HG03354 (cell line): ENCODE measurements at regions not wholly inside any gene's neighbourhood (a gene's known extent, or its start where the extent isn't known, plus 50 kb on each side); places are given as distances from the start of the nearest gene placed in this dataset.

Source experiments
- ATAC-seq: cut with Tn5 transposase; IDR thresholded peaks from one replicate; pipeline ENCODE4 v1.9.1; 2021; ENCODE audit warnings: mild to moderate bottlenecking; ENCODE audit not compliant: unreplicated experiment, poor library complexity, severe bottlenecking

DNA sequence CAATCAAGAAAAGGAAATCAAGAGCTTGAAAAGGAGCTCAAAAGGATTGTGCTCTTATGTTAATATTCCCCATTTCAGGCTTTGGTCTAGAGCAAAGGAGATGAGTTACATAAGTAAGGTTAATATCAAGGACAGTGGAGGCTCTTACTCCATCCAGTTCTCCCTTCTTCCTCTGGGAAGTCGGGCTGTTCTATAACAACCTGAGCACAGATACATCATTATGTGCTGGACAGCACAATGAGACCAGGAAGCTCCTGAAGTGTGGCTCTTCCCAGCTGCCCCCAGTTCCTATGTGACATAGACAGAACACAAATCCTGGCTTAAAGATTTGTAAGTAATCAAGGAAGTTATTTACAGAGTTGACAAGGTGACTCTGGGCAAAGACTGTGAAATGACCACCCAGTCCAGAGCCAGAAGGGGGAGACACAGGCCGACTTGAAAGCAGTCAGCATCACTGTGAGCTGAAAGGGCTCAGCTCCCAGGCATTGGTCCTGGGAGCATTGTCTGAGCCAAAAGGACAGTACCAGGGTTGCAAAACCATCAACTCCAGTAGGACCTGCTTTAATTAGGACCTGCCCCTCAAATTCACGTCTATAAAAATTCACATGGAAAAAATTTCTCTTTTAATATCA lies 917.6 kb upstream of the ACVR2A start:
- no peak for ATAC-seq

DNA sequence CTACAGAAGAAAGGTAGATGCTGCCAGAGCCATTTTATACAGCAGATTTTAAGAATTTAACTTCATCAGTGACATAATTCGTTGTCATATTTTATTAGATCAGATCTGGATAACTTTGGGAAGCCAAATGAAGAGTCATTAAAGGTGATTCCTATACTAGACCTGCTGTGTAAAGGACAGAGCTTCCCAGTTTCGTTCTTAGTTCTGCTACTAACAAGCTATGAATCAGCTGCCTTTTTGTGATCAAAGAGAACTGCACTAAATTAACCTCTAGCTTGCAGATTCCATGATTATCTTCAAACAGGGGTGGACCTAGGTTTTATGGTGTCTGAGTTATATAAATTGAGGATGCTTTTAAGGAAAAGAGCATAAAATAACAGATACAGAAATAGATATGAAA lies 926.5 kb upstream of the ACVR2A start:
- no peak for ATAC-seq

DNA sequence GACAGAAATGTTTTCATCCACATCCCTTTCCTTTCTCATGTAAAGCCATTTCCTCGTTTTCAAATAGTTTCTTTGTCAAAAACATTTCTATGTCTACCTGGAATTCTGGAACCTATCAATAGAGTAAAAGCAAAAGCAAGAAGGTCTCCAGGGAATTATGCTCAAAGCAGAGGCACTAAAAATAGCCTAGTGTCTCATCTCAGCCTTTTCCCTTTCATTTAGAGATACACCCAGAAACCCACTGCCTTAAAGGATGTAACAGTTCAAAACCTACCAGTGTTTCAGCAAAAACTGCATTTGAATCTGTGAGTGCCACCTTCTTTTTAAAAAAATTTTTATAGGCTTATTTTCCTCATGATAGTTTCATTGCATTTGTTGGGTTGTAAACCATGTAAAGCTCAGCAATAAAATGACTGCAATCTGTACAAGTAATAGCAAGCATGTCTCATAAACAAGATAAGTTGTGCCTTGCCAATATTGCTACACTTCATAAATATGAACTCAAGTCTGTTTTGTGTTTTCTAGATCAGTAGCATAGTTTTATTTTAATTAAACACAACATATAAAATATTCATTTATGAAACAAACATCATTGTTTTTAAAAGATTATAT lies 927.3 kb upstream of the ACVR2A start:
- no peak for ATAC-seq

DNA sequence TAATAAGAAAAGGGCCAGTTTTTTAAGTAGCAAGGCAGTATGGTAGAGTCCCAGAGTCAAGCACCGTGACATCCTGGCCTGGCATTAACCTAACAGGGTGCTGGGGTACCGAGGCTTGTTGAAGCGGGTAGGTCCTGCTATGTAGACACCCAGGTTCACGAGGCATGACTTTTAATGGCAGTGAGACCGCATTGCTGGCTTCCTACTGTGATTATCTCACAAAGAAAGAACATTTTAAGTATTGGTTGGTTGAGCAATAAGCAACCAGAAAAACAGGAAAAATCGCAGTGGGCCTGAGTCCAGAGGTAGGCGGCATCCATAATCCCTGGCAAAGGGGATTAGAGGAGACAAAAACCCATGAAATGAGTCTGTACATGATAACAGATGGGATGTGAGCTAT lies 927.9 kb upstream of the ACVR2A start:
- ATAC-seq = no peak

DNA sequence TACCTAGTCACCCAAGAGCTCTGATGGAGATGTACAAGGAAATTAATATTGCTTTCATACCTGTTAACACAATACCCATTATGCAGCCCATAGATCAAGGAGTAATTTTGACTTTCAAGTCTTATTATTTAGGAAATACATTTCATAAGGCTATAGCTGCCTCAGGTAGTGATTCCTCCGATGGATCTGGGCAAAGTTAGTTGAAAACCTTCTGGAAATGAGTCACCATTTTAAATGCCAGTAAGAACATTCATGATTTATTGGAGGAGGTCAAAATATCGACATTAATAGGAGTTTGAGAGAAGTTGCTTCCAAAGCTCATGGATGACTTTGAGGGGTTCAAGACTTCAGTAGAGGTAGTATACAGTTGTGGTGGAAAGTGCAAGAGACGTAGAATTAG lies 931.4 kb upstream of the ACVR2A start:
- ATAC-seq = no peak

DNA sequence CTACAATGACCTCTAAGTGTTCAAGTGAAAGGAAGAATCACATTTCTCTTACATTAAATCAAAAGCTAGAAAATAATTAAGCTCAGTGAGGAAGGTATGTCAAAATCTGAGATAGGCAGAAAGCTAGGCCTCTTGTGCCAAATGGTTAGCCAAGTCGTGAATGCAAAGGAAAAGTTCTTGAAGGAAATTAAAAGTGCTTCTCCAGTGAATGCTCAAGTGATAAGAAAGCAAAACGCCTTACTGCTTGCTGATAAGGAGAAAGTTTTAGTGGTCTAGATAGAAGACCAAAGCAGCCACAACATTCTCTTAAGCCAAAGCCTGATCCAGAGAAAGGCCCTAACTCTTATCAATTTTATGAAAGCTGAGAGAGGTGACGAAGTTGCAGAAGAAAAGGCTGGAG lies 932.3 kb upstream of the ACVR2A start:
- no peak for ATAC-seq

DNA sequence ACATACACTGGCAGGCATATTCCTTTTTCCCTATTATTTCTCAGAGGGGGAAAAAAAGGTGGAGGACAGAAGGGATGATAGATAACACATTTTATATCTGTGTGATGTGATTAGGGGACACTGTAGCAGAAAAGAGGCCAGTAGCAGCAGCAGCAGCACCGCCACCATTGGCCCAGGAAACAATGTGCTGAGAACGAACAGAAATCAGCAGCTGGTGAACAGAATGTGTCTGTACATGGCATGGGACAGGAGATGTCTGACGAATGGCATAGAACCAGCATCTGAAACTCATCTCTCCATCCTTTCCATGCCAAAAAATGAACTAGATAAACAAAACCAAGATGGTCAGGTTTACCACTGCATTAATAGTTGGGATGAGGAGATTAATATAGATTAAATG lies 936.1 kb upstream of the ACVR2A start:
- ATAC-seq = no peak

DNA sequence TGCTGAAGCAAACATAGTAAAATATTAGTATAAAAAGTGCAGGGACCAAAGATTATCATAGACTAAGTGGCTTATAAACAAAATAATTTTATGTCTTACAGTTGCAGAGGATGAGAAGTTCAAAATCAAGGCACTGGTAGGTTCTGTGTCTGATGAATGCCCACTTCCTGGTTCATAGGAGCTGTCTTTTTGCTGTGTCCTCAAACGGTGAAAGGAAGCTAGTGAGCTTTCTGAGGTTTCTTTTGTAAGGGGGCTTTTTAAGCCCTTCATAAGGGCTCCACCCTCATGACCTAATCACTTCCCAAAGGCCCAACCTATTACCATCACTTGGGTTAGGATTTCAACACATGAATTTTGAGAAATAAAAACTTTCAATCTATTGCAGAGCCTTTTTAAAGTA lies 946.7 kb upstream of the ACVR2A start:
- ATAC-seq = no peak

DNA sequence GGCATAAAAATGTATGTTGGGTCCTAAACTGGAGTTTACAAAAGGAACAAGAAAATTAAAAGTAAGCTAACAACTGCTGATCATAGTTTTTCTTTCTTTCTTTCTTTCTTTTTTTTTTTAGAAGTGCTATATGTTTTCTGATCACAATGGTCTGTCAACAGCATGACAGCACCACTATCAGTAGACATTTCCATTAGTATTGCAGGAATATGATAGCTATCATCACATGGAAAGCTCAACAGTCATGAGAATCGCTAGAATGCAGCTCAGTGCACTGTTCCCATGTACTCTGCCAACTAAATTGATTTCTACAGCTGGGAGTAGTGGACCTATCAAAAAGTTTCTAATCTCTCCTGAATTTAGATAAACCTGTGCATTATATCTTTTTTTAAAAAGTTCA lies 950.3 kb upstream of the ACVR2A start:
- no peak for ATAC-seq

DNA sequence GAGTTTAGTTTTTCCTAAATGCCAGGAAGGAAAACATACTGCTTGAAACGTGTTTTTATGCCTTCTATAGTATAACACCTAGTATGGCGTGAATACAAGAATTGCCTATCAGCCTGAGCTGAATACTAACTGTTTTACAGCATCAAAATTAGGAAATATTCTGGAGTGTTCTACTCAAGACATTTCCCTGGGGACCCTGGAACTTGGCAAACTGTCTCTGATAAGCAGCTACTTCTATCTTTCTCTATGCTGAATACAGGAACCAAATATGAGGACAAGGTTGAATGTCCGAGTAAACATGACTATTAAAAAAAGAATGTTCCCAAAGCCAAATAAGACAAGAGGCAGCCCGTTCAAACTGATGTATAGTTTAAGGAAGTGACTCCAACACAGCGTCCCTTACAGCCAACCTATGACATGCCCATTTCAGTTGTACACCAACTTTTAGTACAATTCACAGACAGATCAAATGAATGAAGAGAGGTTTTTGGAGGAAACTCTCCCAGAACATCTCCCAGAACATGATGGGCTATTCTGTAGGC lies 951.3 kb upstream of the ACVR2A start:
- no peak for ATAC-seq

DNA sequence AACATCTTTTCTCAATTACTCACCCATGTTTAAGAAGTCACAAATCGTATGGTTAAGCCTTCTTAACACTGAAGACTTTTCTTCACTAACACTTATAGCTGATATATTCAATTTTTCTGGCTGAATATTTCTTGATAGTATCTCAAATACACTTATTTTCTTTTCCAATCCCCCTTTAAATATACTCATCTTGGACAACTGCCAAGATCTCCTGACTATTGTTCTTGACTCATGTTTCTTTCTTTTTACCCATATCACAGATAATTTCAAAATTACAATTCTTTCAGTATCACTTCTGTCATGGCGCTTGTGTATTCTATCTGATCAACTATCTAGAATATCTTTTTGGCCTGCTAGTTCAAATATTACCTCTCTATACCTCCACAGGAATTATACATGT lies 954.3 kb upstream of the ACVR2A start:
- ATAC-seq = no peak

DNA sequence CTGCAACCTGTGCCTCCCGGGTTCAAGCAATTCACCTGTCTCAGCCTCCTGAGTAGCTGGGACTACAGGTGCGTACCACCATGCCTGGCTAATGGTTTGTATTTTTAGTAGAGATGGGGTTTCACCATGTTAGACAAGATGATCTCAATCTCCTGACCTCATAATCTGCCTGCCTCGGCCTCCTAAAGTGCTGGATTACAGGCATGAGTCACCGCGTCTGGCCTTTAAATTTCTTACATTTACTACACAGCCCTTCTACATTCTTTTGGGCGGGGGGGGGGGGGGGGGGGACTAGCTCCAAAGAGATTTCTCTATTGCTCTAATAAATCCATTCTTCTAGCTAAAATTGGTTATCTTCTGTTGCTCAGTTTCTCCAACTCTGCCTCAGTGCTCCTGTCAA lies 964.9 kb upstream of the ACVR2A start:
- no peak for ATAC-seq

DNA sequence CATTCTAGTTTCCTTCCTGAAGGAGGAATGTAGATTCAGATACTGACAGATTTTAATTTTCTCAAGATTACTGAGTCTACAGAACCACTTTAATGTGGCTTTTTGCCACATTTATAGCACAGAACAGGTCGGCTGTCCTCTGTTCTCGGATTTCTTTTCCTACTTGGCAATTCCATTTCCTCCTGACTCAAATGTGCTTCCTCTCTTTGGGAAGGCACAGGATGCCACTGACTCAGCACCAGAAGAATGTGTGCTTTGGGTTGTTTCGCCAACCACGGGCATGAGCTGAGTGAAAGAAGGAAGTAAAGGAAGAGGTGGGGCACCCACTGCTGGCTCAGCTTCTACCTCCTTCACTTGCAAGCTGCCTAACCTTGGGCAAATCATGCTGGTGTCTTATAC lies 970.6 kb upstream of the ACVR2A start:
- no peak for ATAC-seq

DNA sequence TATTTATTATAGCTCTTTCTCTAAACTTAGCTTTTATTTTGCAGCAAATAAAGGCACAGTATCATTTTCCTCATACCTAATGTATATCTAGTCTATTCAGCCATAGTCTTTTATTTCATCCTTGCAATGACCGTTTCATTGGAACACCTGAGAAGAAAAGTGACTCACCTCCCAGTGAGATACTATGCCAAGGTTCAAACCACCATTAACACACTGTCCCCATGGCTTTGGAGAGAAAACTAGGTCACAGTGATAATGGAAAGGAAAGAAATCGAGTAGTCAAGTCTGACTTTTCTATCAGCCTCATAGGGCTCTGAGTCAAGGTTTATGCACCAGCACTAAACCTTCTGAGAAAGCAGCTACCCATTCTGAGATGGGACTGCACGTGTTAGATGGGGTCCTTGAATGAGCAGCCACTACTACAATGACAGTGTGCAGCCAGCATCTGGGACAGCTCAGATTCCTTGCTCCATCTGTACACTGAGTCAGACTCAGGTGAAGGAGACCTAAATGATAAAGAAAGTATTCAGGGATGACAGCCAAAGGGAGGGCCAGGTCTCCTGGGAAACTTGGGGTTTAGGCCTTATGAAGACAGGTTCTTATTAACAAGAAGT lies 971.1 kb upstream of the ACVR2A start:
- ATAC-seq = no peak

DNA sequence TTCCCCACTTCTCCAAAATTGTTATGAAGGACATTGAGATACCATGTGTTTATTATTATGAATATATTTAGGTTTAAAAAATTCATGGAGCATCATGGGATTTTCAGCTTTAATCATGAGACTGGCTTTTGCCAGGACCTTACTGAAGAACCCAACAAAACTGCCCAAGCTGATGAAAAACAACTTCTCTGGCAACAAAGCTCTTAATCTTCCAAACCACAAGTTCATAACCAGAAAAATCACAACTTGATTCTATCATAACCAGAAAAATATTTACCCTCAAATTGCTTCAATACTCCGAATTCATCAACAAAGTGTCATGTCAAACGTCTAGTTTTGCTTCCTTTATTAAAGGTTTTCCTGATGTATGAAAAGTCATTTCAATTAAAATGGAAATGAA lies 971.8 kb upstream of the ACVR2A start:
- no peak for ATAC-seq

DNA sequence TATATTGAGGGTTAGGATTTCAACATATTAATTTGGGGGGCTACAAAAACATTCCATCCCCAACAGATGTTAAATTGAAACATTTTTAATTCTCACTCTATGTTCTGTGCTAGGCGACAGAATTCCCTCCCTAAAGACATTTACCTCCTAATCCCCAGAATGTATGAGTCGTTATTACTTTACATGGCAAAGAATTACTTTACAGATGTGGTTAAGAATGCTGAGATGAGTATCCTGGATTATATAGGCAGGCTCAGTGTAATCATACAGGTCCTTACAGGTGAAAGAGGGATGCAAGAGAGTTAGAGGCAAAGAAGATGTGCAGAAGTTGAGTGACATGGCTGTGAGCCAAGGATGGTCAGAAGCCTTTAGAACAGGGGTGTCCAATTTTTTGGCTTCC lies 974.1 kb upstream of the ACVR2A start:
- ATAC-seq = no peak

DNA sequence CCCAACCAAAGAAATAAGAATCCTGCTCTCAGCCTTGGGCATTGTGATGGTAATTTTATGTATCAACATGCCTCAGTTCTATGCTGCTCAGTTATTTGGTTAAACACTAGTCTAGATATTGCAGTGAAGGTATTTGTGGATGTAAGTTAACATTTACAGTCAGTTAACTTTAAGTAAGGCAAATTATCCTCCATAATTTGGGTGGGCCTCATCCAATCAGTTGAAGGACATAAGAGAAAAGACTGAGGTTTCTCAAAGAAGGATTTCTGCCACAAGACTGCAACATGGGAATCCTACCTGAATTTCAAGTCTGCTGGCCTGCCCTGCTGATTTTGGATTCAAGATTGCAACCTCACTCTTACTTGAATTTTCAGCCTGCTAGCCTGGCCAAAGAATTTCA lies 975.5 kb upstream of the ACVR2A start:
- ATAC-seq = no peak

DNA sequence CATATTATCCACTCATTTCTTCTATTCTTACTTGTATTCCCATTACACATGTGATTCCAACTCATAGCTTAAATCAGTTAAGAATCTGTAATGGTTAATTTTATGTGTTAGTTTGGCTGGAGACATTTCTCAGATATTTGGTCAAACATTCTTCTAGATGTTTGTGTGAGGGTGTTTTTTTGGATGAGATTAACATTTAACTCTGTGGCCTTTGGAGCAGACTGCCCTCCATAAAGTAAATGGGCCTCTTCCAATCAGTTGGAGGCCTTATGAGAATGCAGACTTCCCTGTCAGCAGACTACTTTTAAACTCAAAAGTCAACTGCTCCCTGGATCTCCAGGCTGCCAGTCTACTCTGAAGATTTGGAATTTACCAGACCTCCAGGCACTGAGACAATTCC lies 976.8 kb upstream of the ACVR2A start:
- no peak for ATAC-seq

DNA sequence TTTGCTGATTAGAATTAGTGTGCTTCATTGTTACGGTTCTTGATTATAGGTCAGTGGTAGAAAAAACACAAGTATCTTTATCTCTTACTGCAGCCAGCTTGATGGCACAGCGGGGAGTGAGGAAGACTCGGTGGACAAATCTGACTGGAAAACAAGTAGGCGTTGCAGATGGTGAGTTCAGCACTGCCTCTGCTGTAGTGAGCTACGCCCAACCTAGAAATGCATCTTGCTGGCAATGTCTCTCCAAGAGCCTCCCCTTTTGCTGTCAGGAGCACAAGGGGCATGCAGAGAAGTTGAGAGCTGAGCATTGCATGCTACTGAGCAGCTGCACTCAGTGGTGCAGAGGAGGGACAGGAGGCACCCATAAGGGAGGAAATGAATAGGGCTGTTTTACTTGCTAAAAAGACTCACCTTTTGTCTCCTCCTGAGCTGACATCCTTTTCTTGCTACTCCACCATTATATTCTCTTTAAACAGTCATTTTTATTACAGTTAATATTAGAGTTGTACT lies 977.3 kb upstream of the ACVR2A start:
- ATAC-seq = no peak

DNA sequence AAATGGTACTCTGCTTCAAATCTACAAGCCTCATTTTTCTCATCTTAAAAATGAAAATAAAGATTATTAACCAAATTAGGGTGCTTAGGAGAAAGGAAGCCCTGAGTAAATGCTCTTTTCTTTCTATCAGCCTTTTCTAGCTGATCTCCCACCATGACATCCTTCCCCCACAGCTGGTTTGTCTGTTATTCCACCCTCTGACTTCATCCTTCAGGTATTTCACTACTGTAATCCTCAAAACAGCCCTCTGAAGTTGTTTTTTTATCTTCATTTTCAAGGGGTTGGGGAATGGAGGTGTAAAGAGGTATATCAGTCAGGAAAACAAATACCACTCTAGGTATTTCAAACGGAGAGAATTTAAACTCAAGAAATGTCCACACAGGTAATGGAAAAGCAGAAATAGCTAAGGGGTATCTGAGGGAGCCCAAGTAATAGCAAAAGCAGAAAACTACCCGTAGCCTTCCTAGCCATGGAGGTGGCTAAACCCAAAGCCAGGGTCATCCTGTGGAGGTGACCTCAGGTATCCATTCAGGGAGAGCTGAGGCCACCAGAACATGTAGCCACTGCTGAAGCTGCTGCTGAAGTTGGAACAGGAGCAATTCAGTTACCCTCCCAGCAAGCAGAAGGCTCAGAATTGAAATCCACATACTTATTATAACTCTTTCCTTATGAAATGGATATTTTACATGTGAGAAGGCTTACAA lies 990.9 kb upstream of the ACVR2A start:
- no peak for ATAC-seq

DNA sequence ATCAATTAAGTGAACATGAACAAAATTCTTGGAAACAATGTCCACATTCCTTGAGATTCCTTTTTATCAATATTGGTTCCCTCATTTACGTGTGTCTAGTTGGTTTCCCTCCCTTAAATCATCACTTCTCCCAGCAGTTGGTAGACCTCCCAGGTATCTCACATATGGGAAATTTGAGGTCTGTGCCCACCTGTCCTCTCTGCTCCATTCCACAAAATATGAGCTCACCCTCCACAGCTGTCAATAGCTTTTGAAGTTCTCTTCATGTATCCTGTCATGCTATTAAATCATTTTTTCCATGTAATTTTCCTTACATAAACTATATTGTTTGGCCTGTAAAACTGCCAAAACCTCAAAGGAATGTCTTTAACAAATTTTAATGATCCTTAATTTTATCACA lies 992.2 kb upstream of the ACVR2A start:
- ATAC-seq = no peak
